ENCODE measurements at regions not wholly inside any gene's neighbourhood (a gene's known extent, or its start where the extent isn't known, plus 50 kb on each side); places are given as distances from the start of the nearest gene placed in this dataset.

DNA sequence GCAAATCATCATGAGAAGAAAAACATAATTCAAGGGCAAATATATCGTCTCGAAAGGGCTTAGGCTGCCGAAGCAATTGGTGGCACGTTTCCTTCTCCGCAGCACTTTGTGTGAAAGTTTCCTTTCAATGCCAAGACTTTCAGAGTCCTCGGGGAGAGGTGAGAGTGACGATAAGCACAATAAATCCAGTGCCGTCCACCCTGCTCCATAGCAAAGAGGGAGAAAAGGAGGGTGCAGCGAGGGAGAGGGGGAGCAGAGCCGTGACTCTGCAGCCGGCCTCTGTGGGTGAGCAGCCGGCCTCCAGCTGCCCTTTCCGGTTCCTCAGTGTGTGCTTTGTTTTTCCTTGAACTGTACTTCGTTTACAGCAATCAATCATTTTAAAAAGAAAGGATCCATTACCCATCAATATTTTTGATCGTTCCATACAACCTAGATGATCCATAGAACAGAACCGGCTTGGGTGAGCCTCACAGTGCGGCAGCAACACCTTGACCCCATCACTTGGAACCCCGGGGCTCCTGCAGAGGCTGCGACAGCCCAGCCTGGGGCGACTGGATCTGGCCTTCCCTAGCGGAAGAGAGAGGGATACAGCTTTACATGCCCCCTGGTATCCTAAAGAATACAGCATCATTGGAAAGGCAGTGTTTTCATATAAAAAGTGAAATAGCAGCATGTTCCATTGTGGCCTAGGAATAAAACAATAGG, 247.0 kb upstream of the IRX4 start:
- TF ChIP-seq, protein P1, sequence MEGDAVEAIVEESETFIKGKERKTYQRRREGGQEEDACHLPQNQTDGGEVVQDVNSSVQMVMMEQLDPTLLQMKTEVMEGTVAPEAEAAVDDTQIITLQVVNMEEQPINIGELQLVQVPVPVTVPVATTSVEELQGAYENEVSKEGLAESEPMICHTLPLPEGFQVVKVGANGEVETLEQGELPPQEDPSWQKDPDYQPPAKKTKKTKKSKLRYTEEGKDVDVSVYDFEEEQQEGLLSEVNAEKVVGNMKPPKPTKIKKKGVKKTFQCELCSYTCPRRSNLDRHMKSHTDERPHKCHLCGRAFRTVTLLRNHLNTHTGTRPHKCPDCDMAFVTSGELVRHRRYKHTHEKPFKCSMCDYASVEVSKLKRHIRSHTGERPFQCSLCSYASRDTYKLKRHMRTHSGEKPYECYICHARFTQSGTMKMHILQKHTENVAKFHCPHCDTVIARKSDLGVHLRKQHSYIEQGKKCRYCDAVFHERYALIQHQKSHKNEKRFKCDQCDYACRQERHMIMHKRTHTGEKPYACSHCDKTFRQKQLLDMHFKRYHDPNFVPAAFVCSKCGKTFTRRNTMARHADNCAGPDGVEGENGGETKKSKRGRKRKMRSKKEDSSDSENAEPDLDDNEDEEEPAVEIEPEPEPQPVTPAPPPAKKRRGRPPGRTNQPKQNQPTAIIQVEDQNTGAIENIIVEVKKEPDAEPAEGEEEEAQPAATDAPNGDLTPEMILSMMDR (IDR thresholded peaks at IDR 0.05; ENCODE audit: control extremely low read depth in 1 of 3, insufficient read depth in 1 of 3, low read depth in 1 of 3, low read length in 3 of 3) = no peak
- TF ChIP-seq YY1 (IDR thresholded peaks at IDR 0.05; ENCODE audit: low read depth, low read length) = no peak
- no peak for TF ChIP-seq KDM5A (IDR thresholded peaks at IDR 0.05; ENCODE audit: low read length)
- TF ChIP-seq GTF2F1 (IDR thresholded peaks at IDR 0.05; ENCODE audit: borderline replicate concordance, low read depth, low read length) = no peak
- no peak for TF ChIP-seq MAFK (IDR thresholded peaks at IDR 0.05; ENCODE audit: low read depth, low read length)
- no peak for TF ChIP-seq RFX5 (IDR thresholded peaks at IDR 0.05; ENCODE audit: borderline replicate concordance, low read depth, low read length)
- no peak for TF ChIP-seq JUND (IDR thresholded peaks at IDR 0.05; ENCODE audit: low read length)
- TF ChIP-seq, protein P2, sequence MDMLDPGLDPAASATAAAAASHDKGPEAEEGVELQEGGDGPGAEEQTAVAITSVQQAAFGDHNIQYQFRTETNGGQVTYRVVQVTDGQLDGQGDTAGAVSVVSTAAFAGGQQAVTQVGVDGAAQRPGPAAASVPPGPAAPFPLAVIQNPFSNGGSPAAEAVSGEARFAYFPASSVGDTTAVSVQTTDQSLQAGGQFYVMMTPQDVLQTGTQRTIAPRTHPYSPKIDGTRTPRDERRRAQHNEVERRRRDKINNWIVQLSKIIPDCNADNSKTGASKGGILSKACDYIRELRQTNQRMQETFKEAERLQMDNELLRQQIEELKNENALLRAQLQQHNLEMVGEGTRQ (IDR thresholded peaks at IDR 0.05; ENCODE audit: low read length) = no peak
- no peak for TF ChIP-seq EP300 (IDR thresholded peaks at IDR 0.05; ENCODE audit: borderline replicate concordance in 1 of 2, low read depth in 2 of 2, low read length in 2 of 2)
- TF ChIP-seq EZH2 (IDR thresholded peaks at IDR 0.05; ENCODE audit: low read depth, low read length, severe bottlenecking) = no peak

Measured in H1 (cell line).